BE2C (cell line): ENCODE measurements at regions not wholly inside any gene's neighbourhood (a gene's known extent, or its start where the extent isn't known, plus 50 kb on each side); places are given as distances from the start of the nearest gene placed in this dataset.

Experiments used
- DNase-seq: peaks from one replicate; pipeline ENCODE4 v3.0.0-alpha.2; 2020
- H3K27me3 ChIP-seq: fragments of 250-450 bp; sonication (Bioruptor Pico); 2 replicates; pipeline ENCODE4 v1.5.1; 2020; ENCODE audit warnings: mild to moderate bottlenecking
- H3K36me3 ChIP-seq: fragments of 250-450 bp; sonication (Bioruptor Pico); 2 replicates; pipeline ENCODE4 v1.5.1; 2020; ENCODE audit warnings: mild to moderate bottlenecking
- H3K4me1 ChIP-seq: fragments of 250-450 bp; sonication (Bioruptor Pico); 2 replicates; pipeline ENCODE4 v1.5.1; 2020
- H3K4me3 ChIP-seq: 2 replicates; pipeline ENCODE4 v1.5.1; 2011; ENCODE audit warnings: low read depth, low read length
- H3K9me3 ChIP-seq: fragments of 250-450 bp; sonication (Bioruptor Pico); 2 replicates; pipeline ENCODE4 v1.5.1; 2020
- TF ChIP-seq, protein P1 (sequence below): IDR thresholded peaks from 2 replicates; pipeline ENCODE4 v1.5.1; 2012; ENCODE audit warnings: mild to moderate bottlenecking, low read depth, low read length

DNA sequence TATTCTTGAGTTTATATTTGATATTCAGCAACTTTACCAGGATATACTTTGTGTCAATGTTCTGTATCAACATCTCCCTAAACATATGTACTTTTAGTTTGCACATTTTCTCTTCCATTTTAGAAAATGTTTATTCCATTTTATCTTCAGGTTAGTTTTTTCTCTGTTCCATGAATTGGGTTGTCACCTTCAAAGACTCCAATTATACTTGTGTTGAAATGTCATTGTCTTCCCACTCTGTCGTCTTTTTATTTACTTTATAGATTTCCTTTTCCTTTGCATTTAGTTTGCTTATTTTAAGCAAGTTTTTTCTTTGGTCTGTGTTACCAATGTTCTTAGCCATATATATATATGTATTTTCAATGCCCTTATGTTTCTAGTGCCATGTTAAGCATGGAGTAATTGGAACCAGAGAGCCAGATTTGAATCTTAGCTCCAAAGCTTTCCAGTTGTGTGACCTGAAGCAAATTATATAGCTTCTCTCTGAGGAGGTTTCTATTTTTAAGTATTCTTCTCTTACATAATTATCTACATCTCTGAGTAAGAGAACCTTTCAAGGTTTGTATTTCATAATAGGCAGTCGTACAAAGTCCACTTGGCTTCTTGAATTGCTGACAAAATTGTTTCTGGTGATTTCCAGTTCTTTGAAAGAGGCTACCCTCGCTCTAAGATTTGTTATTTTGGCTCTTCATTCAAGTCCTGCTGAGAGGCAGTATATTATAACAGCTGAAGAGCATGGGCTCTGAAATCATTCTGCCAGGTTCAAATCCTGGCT, 85.8 kb upstream of the DYRK2 start:
- no peak for DNase-seq
- Histone ChIP-seq H3K4me1 (no peaks in the 10 kb centered on the region), H3K36me3 (no peaks in the 10 kb centered on the region), H3K9me3 (no peaks in the 10 kb centered on the region), H3K4me3 (no peak overlapping the region), H3K27me3 (no peaks in the 10 kb centered on the region; the same call in 1 of the 2 replicates)
- TF ChIP-seq, protein P1, sequence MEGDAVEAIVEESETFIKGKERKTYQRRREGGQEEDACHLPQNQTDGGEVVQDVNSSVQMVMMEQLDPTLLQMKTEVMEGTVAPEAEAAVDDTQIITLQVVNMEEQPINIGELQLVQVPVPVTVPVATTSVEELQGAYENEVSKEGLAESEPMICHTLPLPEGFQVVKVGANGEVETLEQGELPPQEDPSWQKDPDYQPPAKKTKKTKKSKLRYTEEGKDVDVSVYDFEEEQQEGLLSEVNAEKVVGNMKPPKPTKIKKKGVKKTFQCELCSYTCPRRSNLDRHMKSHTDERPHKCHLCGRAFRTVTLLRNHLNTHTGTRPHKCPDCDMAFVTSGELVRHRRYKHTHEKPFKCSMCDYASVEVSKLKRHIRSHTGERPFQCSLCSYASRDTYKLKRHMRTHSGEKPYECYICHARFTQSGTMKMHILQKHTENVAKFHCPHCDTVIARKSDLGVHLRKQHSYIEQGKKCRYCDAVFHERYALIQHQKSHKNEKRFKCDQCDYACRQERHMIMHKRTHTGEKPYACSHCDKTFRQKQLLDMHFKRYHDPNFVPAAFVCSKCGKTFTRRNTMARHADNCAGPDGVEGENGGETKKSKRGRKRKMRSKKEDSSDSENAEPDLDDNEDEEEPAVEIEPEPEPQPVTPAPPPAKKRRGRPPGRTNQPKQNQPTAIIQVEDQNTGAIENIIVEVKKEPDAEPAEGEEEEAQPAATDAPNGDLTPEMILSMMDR: no peak

- TF ChIP-seq, protein P1: no peak
- H3K36me3 ChIP-seq: no peaks in the 10 kb centered on the region
- DNase-seq: no peak
- H3K9me3 ChIP-seq: no peaks in the 10 kb centered on the region
- H3K4me1 ChIP-seq: no peaks in the 10 kb centered on the region
- H3K4me3 ChIP-seq: no peak overlapping the region
- no peaks in the 10 kb centered on the region; the same call in 1 of the 2 replicates for H3K27me3 ChIP-seq
These were observed 80.5 kb upstream of the DYRK2 start for GRCh38 chr12:67568055-67568454.

- Histone ChIP-seq H3K36me3 (no peaks in the 10 kb centered on the region), H3K9me3 (no peaks in the 10 kb centered on the region), H3K4me3 (no peak overlapping the region), H3K4me1 (no peaks in the 10 kb centered on the region), H3K27me3 (no peaks in the 10 kb centered on the region; the same call in 1 of the 2 replicates)
- TF ChIP-seq, protein P1: no peak
- no peak for DNase-seq
These were observed 76.1 kb upstream of the DYRK2 start for GRCh38 chr12:67572492-67572891.

- Histone ChIP-seq H3K4me3 (no peak overlapping the region), H3K27me3 (no peaks in the 10 kb centered on the region; the same call in 1 of the 2 replicates), H3K4me1 (no peaks in the 10 kb centered on the region), H3K36me3 (no peaks in the 10 kb centered on the region), H3K9me3 (no peaks in the 10 kb centered on the region)
- DNase-seq: no peak
- TF ChIP-seq, protein P1: no peak
These were observed 75.0 kb upstream of the DYRK2 start for GRCh38 chr12:67573566-67573965.

GRCh38 chr12:67578976-67579661, 69.4 kb upstream of the DYRK2 start:
- no peaks in the 10 kb centered on the region for H3K36me3 ChIP-seq
- no peak overlapping the region for H3K4me3 ChIP-seq
- DNase-seq: no peak
- no peaks in the 10 kb centered on the region for H3K4me1 ChIP-seq
- no peaks in the 10 kb centered on the region; the same call in 1 of the 2 replicates for H3K27me3 ChIP-seq
- TF ChIP-seq, protein P1: no peak
- H3K9me3 ChIP-seq: no peaks in the 10 kb centered on the region

DNA sequence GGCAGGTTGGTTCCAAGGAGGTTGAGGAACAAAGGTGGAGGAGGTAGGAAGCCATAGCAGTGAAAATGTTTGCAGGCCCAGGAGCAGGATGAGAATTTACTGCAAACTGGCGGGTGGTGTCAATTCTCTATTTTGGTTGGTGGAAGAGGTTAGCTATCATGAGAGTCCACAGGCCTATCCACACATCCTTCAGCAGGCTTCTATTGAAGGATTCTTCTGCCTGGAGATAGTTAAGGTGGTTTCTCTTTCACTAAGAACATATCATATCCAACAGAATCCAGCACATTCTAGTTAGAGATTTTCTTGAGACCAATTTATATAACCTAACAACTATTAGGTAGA, 68.9 kb upstream of the DYRK2 start:
- Histone ChIP-seq H3K36me3 (no peaks in the 10 kb centered on the region), H3K9me3 (no peaks in the 10 kb centered on the region), H3K4me3 (no peak overlapping the region), H3K27me3 (no peaks in the 10 kb centered on the region; the same call in 1 of the 2 replicates), H3K4me1 (no peaks in the 10 kb centered on the region)
- DNase-seq: no peak
- TF ChIP-seq, protein P1: no peak
